NCI-H2029 treated with DMSO at 0.1 percent for 48 hours (cell line): ENCODE measurements at regions not wholly inside any gene's neighbourhood (a gene's known extent, or its start where the extent isn't known, plus 50 kb on each side); places are given as distances from the start of the nearest gene placed in this dataset.

Experiments
- DNase-seq: peaks from one replicate; lab custom pipeline; 2025; lab: John Stamatoyannopoulos, UW

GRCh38 chr5:86030753-86031152 lies 587.0 kb upstream of the COX7C start:
- DNase-seq = no peak

DNA sequence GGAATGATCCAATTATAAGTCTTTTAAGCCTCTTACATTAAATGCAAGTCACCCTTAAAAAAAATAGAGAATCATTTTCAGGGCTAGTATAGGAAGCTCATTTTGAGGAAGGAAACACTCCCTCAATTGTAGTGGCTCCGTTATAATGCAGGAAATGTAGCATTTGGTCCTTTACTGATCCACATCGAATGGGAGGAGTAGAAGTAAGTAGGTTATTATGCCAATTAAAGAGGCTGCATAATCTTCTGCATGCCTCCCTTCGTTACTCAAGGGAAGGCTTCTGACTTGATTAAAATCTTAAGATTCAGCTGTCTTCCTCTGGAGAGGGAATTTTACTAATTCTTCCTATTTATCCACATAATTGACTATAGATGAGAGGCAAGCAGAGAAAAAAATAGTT lies 579.2 kb upstream of the COX7C start:
- DNase-seq = no peak

GRCh38 chr5:86039351-86039750 lies 578.4 kb upstream of the COX7C start:
- no peak for DNase-seq

DNA sequence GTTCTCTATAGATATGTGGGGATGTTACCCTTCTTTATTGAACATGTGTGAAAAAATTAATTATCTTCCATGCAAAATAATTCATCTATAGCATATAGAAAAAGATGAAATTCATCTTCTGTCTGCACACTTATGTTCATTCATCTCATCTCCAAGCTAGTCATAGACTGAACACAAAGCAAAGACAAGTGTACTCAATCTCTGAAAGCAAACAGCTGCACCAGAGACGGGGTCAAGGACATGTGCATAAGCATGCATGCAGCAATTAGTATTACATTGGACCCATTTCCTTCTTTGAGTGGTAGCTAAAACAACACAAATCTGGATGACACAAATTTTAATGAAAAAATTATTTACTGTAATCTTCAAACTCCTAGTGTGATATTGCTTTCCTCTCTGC lies 547.0 kb upstream of the COX7C start:
- no peak for DNase-seq

GRCh38 chr5:86074297-86074696 lies 543.4 kb upstream of the COX7C start:
- DNase-seq = no peak

DNA sequence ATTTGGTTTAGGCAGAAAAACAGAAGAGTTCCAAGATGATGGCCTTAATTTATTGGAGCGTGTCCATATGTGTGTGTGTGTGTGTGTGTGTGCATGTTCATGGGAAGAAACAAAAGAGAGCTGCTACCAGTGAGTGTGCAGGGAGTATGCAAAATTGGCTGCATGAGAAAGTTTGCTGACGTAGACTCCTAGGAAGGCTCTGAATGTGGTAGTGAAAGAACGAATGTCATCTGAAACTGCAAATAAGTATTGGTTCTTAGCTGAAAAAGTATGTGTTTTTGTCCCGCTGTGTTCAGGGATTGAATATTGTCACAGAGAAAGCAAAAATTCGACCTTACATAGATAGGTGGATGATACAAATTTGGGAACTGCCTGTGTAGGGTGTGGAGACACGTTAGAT lies 542.6 kb upstream of the COX7C start:
- no peak for DNase-seq

DNA sequence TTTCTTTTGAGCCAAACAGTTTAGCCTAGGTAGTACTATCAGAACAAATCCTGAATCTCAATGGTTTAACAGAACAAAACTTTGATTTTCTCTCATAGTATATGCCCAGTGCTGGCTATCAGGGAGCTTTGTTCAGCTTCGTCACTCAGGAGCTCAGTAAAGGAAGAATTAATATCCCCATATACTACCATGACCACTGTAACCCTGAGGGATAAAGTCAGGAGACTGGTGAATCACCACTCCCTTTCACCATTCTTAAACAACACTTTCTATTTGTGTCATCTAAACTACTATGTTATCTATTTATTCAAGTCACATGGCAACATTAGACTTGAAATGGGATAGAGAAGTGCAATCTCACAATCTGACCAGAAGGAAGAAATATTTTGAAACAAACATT lies 522.6 kb upstream of the COX7C start:
- no peak for DNase-seq

GRCh38 chr5:86101966-86102365 lies 515.8 kb upstream of the COX7C start:
- no peak for DNase-seq

DNA sequence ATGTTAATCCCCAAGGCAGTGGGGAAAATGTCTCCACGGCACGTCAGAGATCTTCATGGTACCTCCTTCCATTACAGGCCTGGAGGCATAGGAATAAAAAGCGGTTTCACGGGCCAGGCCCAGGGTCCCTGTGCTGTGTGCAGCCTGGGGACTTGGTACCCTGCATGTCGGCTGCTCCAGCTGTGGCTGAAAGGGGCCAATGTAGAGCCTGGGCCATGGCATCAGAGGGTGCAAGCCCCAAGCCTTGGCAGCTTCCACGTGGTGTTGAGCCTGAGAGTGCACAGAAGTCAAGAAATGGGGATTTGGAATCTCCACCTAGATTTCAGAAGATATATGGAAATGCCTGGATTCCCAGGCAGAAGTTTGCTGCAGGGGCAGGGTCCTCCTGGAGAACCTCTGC lies 508.9 kb upstream of the COX7C start:
- DNase-seq = no peak

DNA sequence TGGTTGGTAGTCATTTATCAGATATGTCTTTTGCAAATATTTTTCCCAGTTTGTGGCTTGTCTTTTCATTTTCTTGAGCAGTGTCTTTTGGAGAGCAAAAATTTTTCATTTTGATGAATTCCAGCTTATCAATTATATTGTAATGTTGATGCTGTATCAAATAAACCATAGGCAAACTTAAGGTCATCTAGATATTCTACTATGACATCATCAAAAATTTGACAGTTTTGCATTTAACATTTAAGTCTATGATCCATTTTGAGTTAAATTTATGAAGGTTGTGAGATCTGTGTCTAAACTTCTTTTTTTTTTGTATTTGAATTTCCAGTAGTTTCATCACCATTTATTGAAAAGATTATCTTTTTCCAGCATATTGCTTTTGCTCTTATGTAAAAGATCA lies 505.5 kb upstream of the COX7C start:
- DNase-seq = no peak

DNA sequence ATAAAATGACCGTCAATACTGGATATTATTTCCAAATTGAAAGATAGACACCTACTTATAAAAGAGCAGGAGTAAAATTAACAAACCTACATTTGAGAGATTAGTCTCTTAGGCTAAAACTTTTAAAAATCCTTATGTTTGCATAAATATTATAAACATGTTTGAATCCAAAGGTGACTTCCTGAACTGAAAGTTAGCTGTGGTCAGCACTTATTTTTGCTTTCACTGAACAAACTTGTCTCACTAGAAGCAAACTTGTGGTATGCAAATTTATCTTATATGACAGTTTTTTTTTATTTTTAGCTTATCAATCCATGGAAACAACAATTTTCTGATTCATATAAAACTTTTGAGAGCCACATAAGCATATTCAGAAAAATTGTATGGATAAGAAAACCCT lies 502.6 kb upstream of the COX7C start:
- DNase-seq = no peak

- no peak for DNase-seq
These were observed 499.2 kb upstream of the COX7C start for GRCh38 chr5:86118542-86118941.

- no peak for DNase-seq
These were observed 493.4 kb upstream of the COX7C start for GRCh38 chr5:86124333-86124732.

DNA sequence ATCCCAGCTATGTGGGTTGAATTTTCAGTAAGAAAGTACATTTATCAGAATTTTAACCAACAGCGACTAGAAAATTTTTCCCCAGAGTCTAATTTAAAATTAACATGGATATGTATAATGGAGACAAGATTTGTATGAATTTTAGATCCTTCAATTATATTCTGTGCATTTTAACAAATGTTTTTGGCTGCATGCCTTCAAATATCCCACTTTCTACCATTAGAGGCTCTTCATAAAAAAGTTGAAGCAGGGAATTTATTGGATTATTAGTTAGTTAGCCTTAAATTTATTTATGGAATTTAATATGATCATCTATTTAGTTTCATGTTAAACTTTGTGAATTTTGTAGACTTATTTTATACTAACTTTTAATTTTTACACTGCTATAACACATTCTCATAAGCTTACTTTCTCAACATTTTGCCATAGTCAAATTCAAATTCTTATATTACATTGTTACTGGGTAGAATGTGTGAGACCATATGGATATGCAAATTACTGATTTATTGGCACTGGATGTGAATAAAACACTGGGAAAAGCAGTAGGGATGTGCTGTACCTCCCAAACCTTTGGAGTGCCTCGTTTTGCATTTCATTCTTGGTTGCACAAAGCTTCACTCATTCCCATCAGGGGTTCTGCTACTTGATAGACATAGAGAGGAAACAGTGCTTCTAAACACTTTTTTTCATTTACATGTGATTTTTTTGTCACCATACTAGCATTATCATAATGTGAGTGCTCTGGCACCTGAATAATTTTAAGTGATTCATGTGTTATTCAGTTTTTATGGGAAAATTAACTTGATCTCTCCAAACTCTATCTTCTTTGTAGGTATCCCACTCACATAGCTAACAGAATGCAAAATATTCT lies 491.8 kb upstream of the COX7C start:
- no peak for DNase-seq

DNA sequence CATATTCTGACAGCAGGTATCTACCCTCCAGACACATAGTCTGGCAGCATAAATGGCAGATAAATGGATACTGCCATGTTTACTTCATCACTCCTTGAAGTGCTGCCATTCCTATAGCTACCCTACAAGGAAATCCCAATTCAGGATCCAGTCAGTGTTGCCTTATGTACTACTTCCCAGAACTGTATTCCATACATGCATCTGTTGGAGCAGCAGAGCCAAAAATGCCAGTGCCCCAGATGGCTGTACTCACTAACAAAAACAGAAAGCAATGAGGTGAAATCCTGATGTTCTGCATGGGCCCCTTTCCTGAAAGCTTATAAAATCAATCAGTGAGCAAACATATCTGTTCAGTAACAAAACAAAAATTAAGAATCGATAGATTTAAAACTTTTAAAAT lies 490.0 kb upstream of the COX7C start:
- DNase-seq = no peak

DNA sequence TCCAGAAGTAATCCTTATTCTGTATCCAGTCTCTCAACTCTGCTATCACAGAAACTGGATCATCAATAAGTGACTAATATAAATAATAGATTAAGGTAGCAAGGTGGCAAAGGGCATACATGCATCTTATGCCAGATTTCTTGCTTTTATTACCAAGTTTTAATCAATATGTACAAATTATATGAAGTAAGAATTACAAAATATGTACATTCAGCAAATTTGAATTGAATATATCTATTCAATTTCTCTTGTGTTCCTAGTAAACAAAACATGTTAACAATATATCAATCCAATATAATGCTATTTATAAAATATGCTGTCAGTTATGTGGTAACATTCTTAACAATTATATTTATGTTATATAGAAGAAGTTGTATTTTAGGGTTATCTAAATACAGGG lies 488.7 kb upstream of the COX7C start:
- no peak for DNase-seq

GRCh38 chr5:86137297-86137696 lies 480.4 kb upstream of the COX7C start:
- DNase-seq = no peak

DNA sequence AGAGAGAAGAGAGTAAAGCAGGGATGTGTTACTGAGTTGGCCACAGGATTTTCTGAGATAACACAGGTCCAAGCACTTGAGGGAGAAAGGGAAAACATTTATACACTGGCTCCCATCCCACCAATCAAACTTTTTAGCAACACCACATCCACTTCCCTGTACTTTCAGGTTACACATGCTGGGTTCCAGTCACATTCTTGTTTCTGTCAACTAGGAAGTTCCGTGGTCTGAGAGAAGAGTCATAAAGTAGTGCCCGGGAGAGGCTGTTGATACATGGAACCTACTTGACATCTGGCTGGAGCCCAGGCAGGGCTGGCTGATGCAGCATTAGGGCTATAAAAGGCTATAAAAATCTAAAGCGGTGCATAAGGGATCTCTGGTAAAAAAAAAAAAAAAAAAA lies 473.9 kb upstream of the COX7C start:
- DNase-seq = peak; percentile 87

DNA sequence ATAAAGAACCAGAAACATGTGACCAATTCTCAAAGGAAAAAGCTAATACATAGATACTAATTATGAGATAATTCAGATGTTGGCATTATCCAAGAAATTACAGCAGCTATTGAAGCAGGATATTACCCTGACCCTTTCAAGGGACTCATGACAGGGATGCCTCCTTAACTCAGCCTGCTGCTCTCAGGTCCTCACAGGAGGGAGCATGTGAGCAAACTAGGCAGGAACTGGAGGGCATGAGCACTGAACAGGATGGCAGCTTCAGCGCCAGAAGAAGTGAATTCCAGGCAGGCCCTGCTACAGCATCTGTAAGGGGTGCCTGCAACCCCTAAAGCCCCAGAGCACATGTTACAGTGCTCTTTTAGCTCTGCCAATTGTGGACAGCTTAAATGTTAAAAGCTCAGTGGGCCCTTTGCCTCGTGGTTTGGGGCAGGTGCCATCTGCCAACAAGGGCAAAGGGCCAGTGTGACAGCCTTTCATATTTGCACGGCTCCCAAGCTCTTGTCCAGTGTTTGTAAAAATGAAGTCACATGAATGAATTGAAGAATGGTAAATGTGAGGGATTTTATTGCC lies 464.7 kb upstream of the COX7C start:
- no peak for DNase-seq

- no peak for DNase-seq
These were observed 461.9 kb upstream of the COX7C start for GRCh38 chr5:86155796-86156195.

DNA sequence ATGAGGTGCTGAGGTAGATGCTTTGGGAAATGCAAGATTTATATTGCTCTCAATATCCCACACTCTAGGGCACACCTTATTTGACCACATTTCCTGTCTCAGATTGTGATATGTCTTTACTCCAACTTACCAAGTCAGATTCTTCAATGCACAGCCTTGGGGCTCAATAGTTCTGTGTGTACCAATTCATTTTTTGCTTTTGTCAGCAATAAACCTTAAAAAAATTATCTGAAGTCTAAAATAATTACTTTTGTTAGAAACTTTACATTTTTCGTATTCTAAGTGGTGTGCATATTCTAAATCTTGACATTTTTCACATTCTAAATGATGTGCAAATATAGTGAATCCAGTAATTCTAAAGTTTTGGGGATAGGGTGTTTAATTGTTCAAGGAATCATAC lies 447.5 kb upstream of the COX7C start:
- no peak for DNase-seq

DNA sequence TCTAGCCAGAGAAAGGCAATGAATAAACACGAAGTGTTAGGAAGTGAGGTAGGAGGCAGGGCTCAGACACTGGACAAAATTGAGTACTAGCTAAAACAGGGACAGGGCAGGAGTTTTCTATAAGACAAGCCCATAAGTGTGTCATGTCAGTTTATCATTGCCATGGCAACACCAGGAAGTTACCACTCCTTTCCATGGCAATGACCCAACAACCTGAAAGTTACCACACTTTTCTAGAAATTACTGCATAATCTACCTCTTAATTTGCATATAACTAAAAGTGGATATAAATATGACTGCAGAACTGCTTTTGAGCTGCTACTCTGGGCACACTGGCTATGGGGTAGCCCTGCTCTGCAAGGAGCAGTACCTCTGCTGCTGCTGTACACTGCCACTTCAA lies 442.5 kb upstream of the COX7C start:
- DNase-seq = peak; percentile 44

GRCh38 chr5:86199287-86199686 lies 418.5 kb upstream of the COX7C start:
- DNase-seq = no peak

DNA sequence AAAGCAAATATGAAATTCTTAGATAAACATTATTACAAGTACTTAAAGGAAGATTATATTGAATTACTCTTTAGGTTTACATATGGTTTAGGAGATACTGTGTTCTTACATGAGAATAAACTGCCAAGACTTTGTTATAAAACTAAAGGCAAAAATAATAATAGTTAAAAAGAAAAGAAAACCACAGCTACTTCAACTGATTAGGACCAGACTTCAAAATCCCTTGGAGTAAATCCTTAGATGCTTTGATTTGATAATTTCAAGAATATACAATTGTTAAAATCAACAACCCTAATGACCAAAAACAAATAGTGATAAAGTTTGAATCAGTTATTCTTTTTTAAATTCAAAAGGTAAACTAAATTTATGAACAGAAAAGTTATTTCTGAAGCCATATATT lies 389.6 kb upstream of the COX7C start:
- DNase-seq = no peak
